NOMO-1 treated with dmso at 0.1 percent for 144 hours (cell line): ENCODE measurements at regions not wholly inside any gene's neighbourhood (a gene's known extent, or its start where the extent isn't known, plus 50 kb on each side); places are given as distances from the start of the nearest gene placed in this dataset.
"Not testable (repeated sequence)": the region's sequence is repeated elsewhere in the genome, so short reads cannot be mapped to it uniquely, and the experiment has no call there.

Experiments used
- DNase-seq: peaks from one replicate; lab custom pipeline; 2025; ENCODE audit not compliant: unreplicated experiment; lab: John Stamatoyannopoulos, UW

- no peak for DNase-seq
Measured at GRCh38 chrX:96183391-96183790, 501.3 kb upstream of the DIAPH2 start.

- no peak for DNase-seq
Measured at GRCh38 chrX:96183843-96184242, 500.8 kb upstream of the DIAPH2 start.

GRCh38 chrX:96204928-96205327 is 479.7 kb upstream of the DIAPH2 start:
- DNase-seq: no peak

GRCh38 chrX:96211953-96212352 is 472.7 kb upstream of the DIAPH2 start:
- no peak for DNase-seq

- DNase-seq: not testable (repeated sequence)
Measured at GRCh38 chrX:96214681-96215080, 470.0 kb upstream of the DIAPH2 start.

GRCh38 chrX:96224279-96224678 is 460.4 kb upstream of the DIAPH2 start:
- no peak for DNase-seq

- no peak for DNase-seq
Measured at GRCh38 chrX:96244955-96245354, 439.7 kb upstream of the DIAPH2 start.

GRCh38 chrX:96246436-96246835 is 438.2 kb upstream of the DIAPH2 start:
- DNase-seq: no peak
